HCT116 (cell line): ENCODE measurements at regions not wholly inside any gene's neighbourhood (a gene's known extent, or its start where the extent isn't known, plus 50 kb on each side); places are given as distances from the start of the nearest gene placed in this dataset.

Source experiments
- ATAC-seq: fragments of 200-7000 bp; cut with Tn5 transposase; 2 replicates; pipeline ENCODE4 v1.9.1; 2020; ENCODE audit warnings: mild to moderate bottlenecking, moderate library complexity
- BruUV-seq: library from RNA; stranded (reverse); fragments of 400-500 nt; replicated peaks from 2 replicates; lab custom pipeline; 2021; lab: Mats Ljungman, UMichigan
- CTCF ChIA-PET: fragments of 300-600 bp; sonication (Branson Sonifier 250); formaldehyde crosslinking; loops from one replicate; lab custom pipeline; 2021; ENCODE audit warnings: antibody characterized with exemption; lab: Charles Lee
- POLR2A ChIA-PET: fragments of 300-600, 350-600 bp; sonication (Branson Sonifier 250); formaldehyde crosslinking; loops from one replicate; lab custom pipeline; 2021; ENCODE audit warnings: antibody characterized with exemption; lab: Charles Lee
- RAD21 ChIA-PET, 2 experiments: fragments of 300-600 bp; sonication (Branson Sonifier 250); formaldehyde crosslinking; loops; one replicate each; lab custom pipeline; 2023; ENCODE audit warnings: low total read pairs in 2 of 2; ENCODE audit not compliant: uncharacterized antibody in 2 of 2, unreplicated experiment in 2 of 2, low non-redundant PET in 1 of 2; lab: Charles Lee
- DNase-seq: peaks from one replicate; pipeline ENCODE4 v3.0.0-alpha.2; 2010; ENCODE audit warnings: low read depth, low spot score
- H2AFZ ChIP-seq: fragments of 200-600 bp; shearing (Covaris generic), sonication (generic); 2 replicates; pipeline ENCODE4 v1.6.1; 2017; ENCODE audit warnings: low read depth, mixed run types, mixed read lengths, antibody characterized with exemption, low read length; ENCODE audit not compliant: poor library complexity, severe bottlenecking
- H3K27ac ChIP-seq: 2 replicates; pipeline ENCODE4 v1.5.1; 2012; ENCODE audit warnings: low read depth, low read length
- H3K27me3 ChIP-seq: fragments of 200-600 bp; sonication (generic); 2 replicates; pipeline ENCODE4 v1.6.1; 2016; ENCODE audit warnings: mixed run types, low read length, mixed read lengths; ENCODE audit not compliant: insufficient read depth
- H3K36me3 ChIP-seq, 2 experiments: fragments of 200-500 bp in 1 of 2; fragments of 200-600 bp in 1 of 2; sonication (Bioruptor generic) in 1 of 2; sonication (generic) in 1 of 2; 2 replicates each; pipeline versions ENCODE4 v1.5.1 to v1.6.1; 2014 to 2016; ENCODE audit warnings: low read length in 2 of 2, inconsistent platforms in 1 of 2, mixed read lengths in 1 of 2, mixed run types in 1 of 2; ENCODE audit not compliant: insufficient read depth in 2 of 2, control insufficient read depth in 1 of 2
- H3K4me1 ChIP-seq, 2 experiments: fragments of 200-600 bp in 1 of 2; sonication (generic) in 1 of 2; 2 replicates each; pipeline versions ENCODE4 v1.5.1 to v1.6.1; 2012 to 2017; ENCODE audit warnings: low read length in 2 of 2, inconsistent platforms in 1 of 2, mild to moderate bottlenecking in 1 of 2, mixed read lengths in 1 of 2, mixed run types in 1 of 2, moderate library complexity in 1 of 2; ENCODE audit not compliant: insufficient read depth in 2 of 2, control insufficient read depth in 1 of 2
- H3K4me2 ChIP-seq: fragments of 200-600 bp; sonication (generic); 2 replicates; pipeline ENCODE4 v1.6.1; 2017; ENCODE audit warnings: mixed run types, low read length, mixed read lengths
- H3K4me3 ChIP-seq, 2 experiments: fragments of 200-600 bp in 1 of 2; sonication (generic) in 1 of 2; replicated peaks in 1 of 2; 2 replicates each; pipeline ENCODE4 v1.5.1; 2011 to 2016; ENCODE audit warnings: low read length in 2 of 2, control low read depth in 1 of 2, low read depth in 1 of 2, mild to moderate bottlenecking in 1 of 2, mixed read lengths in 1 of 2, mixed run types in 1 of 2
- H3K79me2 ChIP-seq: fragments of 200-600 bp; sonication (generic); 2 replicates; pipeline ENCODE4 v1.6.1; 2017; ENCODE audit warnings: mild to moderate bottlenecking, mixed run types, low read length, moderate library complexity, mixed read lengths; ENCODE audit not compliant: insufficient read depth
- H3K9ac ChIP-seq: fragments of 200-600 bp; sonication (generic); 2 replicates; pipeline ENCODE4 v1.6.1; 2016; ENCODE audit warnings: low read length, mixed read lengths
- H3K9me2 ChIP-seq: fragments of 200-600 bp; sonication (generic), shearing (Covaris generic); 2 replicates; pipeline ENCODE4 v1.6.1; 2017; ENCODE audit warnings: mixed run types, mild to moderate bottlenecking, moderate library complexity; ENCODE audit not compliant: insufficient read depth
- H3K9me3 ChIP-seq, 2 experiments: fragments of 200-500 bp in 1 of 2; fragments of 200-600 bp in 1 of 2; sonication (Bioruptor generic) in 1 of 2; sonication (generic) in 1 of 2; 2 replicates each; pipeline ENCODE4 v1.6.1; 2014 to 2017; ENCODE audit warnings: low read length in 2 of 2, mixed read lengths in 2 of 2, inconsistent platforms in 1 of 2, low read depth in 1 of 2, mild to moderate bottlenecking in 1 of 2, mixed run types in 1 of 2, moderate library complexity in 1 of 2; ENCODE audit not compliant: control insufficient read depth in 1 of 2, insufficient read depth in 1 of 2
- H4K20me1 ChIP-seq: fragments of 200-600 bp; sonication (generic), shearing (Covaris generic); 2 replicates; pipeline ENCODE4 v1.6.1; 2017; ENCODE audit warnings: mixed run types, mild to moderate bottlenecking, moderate library complexity; ENCODE audit not compliant: insufficient read depth
- CTCF ChIP-seq, 3 experiments: fragments of 200-600 bp in 1 of 3; sonication (generic) in 1 of 3; IDR thresholded peaks in 2 of 3; conservative IDR thresholded peaks in 1 of 3; 2 replicates each; pipeline ENCODE4 v1.5.1; 2012 to 2017; ENCODE audit warnings: low read depth in 2 of 3, low read length in 2 of 3, antibody characterized with exemption in 1 of 3, borderline replicate concordance in 1 of 3, control low read depth in 1 of 3, mild to moderate bottlenecking in 1 of 3, mixed read lengths in 1 of 3, mixed run types in 1 of 3, moderate library complexity in 1 of 3; ENCODE audit not compliant: insufficient read depth in 1 of 3
- EGR1 ChIP-seq: IDR thresholded peaks from 2 replicates; pipeline ENCODE4 v1.6.1; 2012; ENCODE audit warnings: low read depth
- ELF1 ChIP-seq: IDR thresholded peaks from 2 replicates; pipeline ENCODE4 v1.6.1; 2012; ENCODE audit warnings: low read depth, borderline replicate concordance
- EZH2phosphoT487 ChIP-seq: fragments of 200-600 bp; IDR thresholded peaks from 2 replicates; pipeline ENCODE4 v1.6.1; 2018; ENCODE audit warnings: antibody characterized with exemption, borderline replicate concordance
- JUND ChIP-seq: IDR thresholded peaks from 2 replicates; pipeline ENCODE4 v1.6.1; 2012
- MAX ChIP-seq: IDR thresholded peaks from 2 replicates; pipeline ENCODE4 v1.6.1; 2012
- POLR2A ChIP-seq: IDR thresholded peaks from 2 replicates; pipeline ENCODE4 v1.7.0; 2011; ENCODE audit warnings: borderline replicate concordance; ENCODE audit not compliant: insufficient read depth, insufficient read length; ENCODE audit errors: extremely low read depth
- RAD21 ChIP-seq: IDR thresholded peaks from 2 replicates; pipeline ENCODE4 v1.6.1; 2012; ENCODE audit warnings: low read depth, mild to moderate bottlenecking
- REST ChIP-seq: IDR thresholded peaks from 2 replicates; pipeline ENCODE4 v1.6.1; 2012; ENCODE audit warnings: low read depth
- SRF ChIP-seq: IDR thresholded peaks from 2 replicates; pipeline ENCODE4 v1.6.1; 2012; ENCODE audit warnings: low read depth
- ZBTB33 ChIP-seq: IDR thresholded peaks from 2 replicates; pipeline ENCODE4 v1.6.1; 2011; ENCODE audit warnings: mild to moderate bottlenecking, low read length, moderate library complexity; ENCODE audit not compliant: insufficient replicate concordance; ENCODE audit errors: extremely low read depth
- ZNF274 ChIP-seq: fragments of 200-500 bp; sonication (Bioruptor generic); IDR thresholded peaks from 2 replicates; pipeline ENCODE4 v1.6.1; 2014; ENCODE audit warnings: mild to moderate bottlenecking, low read depth, low read length, inconsistent platforms
- intact Hi-C: fragments of 100-400 bp; cut with micrococcal nuclease; formaldehyde crosslinking; loops from 2 replicates; pipeline ENCODE4 v1.10.0; 2022

DNA sequence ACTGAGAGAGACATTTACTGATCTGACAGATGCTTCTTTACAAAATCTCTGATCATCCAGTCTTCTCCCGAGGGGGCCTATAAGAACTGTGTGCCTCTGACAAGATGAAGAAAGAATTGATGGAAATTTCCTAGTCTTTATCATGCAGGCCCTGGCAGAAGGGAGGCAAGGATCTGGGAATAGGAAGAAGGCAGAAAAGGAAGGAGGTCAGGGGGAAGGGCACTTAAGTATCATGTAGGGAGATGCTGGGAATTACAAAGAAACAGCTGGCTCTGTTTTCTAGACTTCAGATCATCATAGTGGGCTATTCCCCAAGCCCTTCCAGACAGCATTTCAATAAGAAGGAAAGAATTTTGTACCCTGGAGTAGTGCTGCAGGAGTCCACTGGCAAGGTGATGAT lies 243.3 kb upstream of the MOCS1 start:
- H3K4me3 ChIP-seq, result no peak overlapping the region
- H3K27me3 ChIP-seq, result no peaks in the 10 kb centered on the region
- ATAC-seq, result no peak
- intact Hi-C loops, result no loop called here
- CTCF ChIA-PET, result no interaction called here
- no peaks in the 10 kb centered on the region for H3K79me2 ChIP-seq
- no peak overlapping the region for H3K4me2 ChIP-seq
- POLR2A ChIA-PET, result no interaction called here
- no peaks in the 10 kb centered on the region; a peak in 1 of 4 replicates for H3K9me3 ChIP-seq
- no peaks in the 10 kb centered on the region for H4K20me1 ChIP-seq
- no peaks in the 10 kb centered on the region for H3K4me1 ChIP-seq
- no peak overlapping the region for H3K9ac ChIP-seq
- H3K27ac ChIP-seq, result no peak overlapping the region
- no peaks in the 10 kb centered on the region for H3K9me2 ChIP-seq
- no peaks in the 10 kb centered on the region for H3K36me3 ChIP-seq
- no TSS peak for BruUV-seq
- TF ChIP-seq EGR1 (no peak), ZNF274 (no peak), MAX (no peak), RAD21 (no peak), POLR2A (no peak)
- TF ChIP-seq, all 23 proteins: peak for 0
- H2AFZ ChIP-seq, result no peak overlapping the region
- no peak for DNase-seq
- RAD21 ChIA-PET, result no interaction called here

DNA sequence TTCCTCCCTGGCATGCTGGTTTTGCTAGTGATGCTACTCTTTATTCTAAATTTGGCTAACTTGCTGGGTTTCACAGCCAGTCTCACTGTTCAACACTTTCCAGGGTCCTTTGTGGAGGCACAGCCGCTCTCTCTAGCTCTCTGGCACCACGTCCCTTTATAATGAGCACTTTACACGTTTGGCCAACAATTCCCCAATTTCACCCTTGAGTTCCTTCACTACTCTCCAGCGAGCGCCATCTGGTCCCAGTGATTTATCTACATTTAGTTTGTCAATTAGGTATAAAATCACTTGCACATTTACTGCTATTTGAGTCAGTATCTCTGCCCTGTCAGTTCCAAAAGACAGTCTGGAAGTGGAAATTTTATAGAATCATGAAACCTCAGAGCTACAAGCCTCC lies 241.9 kb upstream of the MOCS1 start:
- intact Hi-C loops, result no loop called here
- no peak overlapping the region for H3K4me3 ChIP-seq
- H4K20me1 ChIP-seq, result no peaks in the 10 kb centered on the region
- H3K27me3 ChIP-seq, result 0 out of 2 replicates have a peak, but pooled peaks cover 3% of the 10 kb centered on the region
- ATAC-seq, result no peak
- DNase-seq, result no peak
- no peak overlapping the region for H3K4me2 ChIP-seq
- RAD21 ChIA-PET, result no interaction called here
- H3K9me3 ChIP-seq, result no peaks in the 10 kb centered on the region; a peak in 1 of 4 replicates
- POLR2A ChIA-PET, result no interaction called here
- TF ChIP-seq JUND (no peak), EZH2phosphoT487 (no peak), REST (no peak), CTCF (IDR thresholded peaks at IDR 0.05 in 2 of 3, conservative IDR thresholded peaks at IDR 0.05 in 1 of 3; ENCODE audit: borderline replicate concordance in 1 of 3, insufficient read depth in 1 of 3, low read depth in 2 of 3, low read length in 2 of 3) (no peak), POLR2A (no peak), SRF (no peak), ZBTB33 (no peak), ELF1 (no peak)
- H3K9me2 ChIP-seq, result no peaks in the 10 kb centered on the region
- H2AFZ ChIP-seq, result no peak overlapping the region
- H3K36me3 ChIP-seq, result no peaks in the 10 kb centered on the region
- no peak overlapping the region for H3K9ac ChIP-seq
- H3K79me2 ChIP-seq, result no peaks in the 10 kb centered on the region
- no peak overlapping the region for H3K27ac ChIP-seq
- H3K4me1 ChIP-seq, result no peaks in the 10 kb centered on the region
- BruUV-seq, result no TSS peak
- CTCF ChIA-PET, result no interaction called here
